Astrocyte of the cerebellum (primary cell): ENCODE measurements at regions not wholly inside any gene's neighbourhood (a gene's known extent, or its start where the extent isn't known, plus 50 kb on each side); places are given as distances from the start of the nearest gene placed in this dataset.

Source experiments
- DNase-seq: peaks from one replicate; pipeline ENCODE4 v3.0.0-alpha.2; 2011; ENCODE audit warnings: low read depth
- H3K4me3 ChIP-seq: 2 replicates; pipeline ENCODE4 v1.5.1; 2011; ENCODE audit warnings: mild to moderate bottlenecking, low read depth, low read length, moderate library complexity
- in situ Hi-C: cut with HindIII; loops from 2 replicates; pipeline ENCODE4 v1.10.0; 2017; ENCODE audit warnings: low sequenced_read_pairs
- TF ChIP-seq, protein P1 (sequence below): IDR thresholded peaks from 2 replicates; pipeline ENCODE4 v1.5.1; 2012; ENCODE audit warnings: low read length, low read depth, moderate library complexity, mild to moderate bottlenecking; ENCODE audit errors: missing control alignments

DNA sequence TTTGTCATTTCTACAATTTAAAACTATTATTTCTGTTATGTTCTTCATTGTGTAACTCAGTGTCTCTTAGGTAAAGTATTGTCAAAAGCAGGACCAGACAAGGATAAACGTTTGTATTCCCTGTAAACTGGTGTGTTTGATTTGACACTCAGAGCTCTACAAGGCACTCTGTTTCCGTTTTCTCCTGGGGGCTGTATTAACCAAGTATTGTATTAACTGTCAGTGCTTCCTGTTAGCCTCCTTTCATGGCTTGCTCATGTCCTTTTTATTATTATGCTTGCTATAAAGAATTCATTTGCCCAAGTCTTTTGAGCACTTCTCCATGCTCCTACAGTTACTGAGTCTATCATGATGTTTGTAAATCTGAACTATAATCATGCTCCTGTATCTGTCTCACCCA, 323.7 kb downstream of the LPIN1 start:
- TF ChIP-seq, protein P1, sequence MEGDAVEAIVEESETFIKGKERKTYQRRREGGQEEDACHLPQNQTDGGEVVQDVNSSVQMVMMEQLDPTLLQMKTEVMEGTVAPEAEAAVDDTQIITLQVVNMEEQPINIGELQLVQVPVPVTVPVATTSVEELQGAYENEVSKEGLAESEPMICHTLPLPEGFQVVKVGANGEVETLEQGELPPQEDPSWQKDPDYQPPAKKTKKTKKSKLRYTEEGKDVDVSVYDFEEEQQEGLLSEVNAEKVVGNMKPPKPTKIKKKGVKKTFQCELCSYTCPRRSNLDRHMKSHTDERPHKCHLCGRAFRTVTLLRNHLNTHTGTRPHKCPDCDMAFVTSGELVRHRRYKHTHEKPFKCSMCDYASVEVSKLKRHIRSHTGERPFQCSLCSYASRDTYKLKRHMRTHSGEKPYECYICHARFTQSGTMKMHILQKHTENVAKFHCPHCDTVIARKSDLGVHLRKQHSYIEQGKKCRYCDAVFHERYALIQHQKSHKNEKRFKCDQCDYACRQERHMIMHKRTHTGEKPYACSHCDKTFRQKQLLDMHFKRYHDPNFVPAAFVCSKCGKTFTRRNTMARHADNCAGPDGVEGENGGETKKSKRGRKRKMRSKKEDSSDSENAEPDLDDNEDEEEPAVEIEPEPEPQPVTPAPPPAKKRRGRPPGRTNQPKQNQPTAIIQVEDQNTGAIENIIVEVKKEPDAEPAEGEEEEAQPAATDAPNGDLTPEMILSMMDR: no peak
- DNase-seq: no peak
- no peak overlapping the region for H3K4me3 ChIP-seq
- in situ Hi-C loops: no loop called here

DNA sequence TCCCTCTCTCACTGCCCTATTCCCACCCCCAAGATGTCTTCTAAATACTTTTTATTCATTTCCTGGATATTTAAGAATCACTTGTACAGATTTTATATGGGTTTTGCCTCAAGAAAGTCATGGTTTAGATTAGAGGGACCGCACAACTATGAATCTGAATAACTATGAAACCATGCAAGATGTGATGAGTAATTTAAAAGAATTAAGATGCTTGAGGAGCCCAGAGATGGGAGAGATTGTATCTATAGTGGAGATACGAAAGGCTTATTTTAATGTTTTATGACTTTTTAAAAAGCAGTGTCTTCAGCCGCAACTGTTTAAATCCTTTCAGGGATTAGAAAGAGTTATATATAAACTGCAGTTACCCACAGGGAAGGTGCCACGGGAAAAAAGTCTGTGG, 324.1 kb downstream of the LPIN1 start:
- TF ChIP-seq, protein P1: no peak
- in situ Hi-C loops: no loop called here
- no peak overlapping the region for H3K4me3 ChIP-seq

DNA sequence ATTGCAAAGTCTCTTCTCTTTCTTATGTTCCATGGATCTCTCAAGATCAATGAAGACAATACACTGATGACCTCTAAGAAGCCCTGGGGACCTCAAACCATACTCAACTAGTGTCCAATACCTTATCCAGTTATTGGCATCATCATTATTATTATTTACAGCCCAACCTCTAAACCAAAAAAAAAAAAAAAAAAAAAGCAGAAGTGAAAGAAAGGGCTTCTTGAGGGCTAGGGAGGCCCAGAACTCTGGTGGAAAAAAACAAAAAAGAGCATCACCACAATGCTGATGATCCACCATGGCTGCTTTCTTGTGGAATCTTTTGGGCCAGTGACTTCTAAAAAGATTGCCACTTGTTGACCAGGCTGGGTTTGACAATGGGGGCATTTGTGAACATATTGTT, 324.9 kb downstream of the LPIN1 start:
- TF ChIP-seq, protein P1: no peak
- no peak for DNase-seq
- H3K4me3 ChIP-seq: no peak overlapping the region
- in situ Hi-C loops: no loop called here

More for the DNA sequence above, 324.1 kb downstream of the LPIN1 start:
- DNase-seq: no peak

DNA sequence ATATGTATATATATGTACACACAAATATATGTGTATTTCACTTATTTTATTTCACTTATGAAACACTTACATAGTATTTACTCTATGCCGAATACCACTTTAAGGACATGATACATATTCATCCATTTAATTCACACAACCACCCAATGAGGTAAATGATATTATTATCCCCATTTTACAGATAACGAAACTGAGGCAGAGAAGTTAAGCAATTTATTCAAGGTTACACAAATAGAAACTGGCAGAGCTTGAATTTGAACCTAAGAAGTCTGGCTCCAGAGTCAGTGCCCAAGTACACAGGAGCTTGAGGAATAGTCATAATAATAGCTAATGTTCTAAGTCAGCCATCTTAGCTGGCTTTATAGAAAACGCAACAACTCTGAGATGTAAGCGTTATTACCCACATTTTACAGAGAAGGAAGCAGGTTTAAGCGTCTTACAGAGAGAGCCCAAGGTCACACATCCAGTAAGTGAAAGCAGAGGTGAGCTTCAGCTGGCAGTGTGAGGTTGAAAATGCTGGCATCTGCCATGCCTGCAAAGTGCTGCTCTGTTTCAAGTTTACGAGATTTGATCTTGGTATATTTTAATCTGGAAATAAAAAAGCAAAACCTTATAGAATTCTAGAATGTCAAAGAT, 326.9 kb downstream of the LPIN1 start:
- in situ Hi-C loops: no loop called here
- DNase-seq: no peak
- TF ChIP-seq, protein P1: no peak
- H3K4me3 ChIP-seq: no peak overlapping the region

DNA sequence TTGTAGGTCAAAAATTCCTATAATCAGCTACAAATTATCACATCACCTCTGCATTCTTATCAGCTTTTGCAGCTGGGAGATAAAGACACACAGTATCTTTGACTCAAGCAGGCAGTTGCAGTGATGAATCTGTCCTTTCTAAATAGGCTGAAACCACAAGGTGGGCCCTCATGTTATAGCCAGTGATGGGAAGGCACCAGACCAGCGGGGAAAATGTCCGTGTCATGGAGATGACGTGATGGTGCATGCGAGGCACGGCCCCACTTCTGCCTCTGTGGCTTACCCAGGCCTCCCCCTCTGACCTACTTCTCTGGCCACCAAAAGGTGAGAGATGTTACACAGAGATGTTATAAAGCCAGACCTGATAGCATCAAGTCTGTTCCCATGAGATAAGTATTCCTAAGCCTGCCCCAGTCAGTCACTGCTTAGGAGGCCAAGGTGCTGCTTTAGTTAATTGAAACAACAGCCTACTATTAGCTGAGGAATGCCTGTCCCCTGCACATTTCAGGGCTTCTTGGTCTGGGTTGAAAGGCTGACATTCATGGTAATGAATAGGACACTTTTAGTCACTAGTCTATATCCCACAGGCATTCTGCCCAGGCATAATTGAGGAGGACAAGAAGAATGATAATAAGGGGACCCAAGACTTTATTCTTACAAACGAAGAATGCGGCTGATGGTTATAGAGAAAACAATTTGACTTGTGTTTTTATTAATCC, 327.9 kb downstream of the LPIN1 start:
- TF ChIP-seq, protein P1: no peak
- in situ Hi-C loops: no loop called here
- no peak overlapping the region for H3K4me3 ChIP-seq
- no peak for DNase-seq

DNA sequence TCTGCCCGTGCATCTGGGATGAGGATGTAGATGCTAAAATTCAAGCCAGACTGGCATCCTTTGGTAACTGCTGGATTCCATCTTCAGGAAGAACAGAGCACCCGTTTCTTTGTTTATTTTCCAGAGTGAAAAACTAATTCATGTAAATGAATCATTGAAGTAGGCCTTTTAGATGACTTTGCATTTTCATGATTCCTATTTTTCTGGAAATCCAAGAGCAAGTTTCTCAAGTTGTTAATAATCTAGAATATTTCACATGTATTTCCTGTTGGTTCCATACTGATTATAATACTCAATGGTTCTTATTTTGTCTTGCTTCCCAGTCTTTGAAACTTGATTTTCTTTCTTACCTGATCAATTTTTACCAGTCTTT, 328.4 kb downstream of the LPIN1 start:
- in situ Hi-C loops: no loop called here
- TF ChIP-seq, protein P1: no peak
- H3K4me3 ChIP-seq: no peak overlapping the region

More for the DNA sequence above, 328.4 kb downstream of the LPIN1 start:
- DNase-seq: no peak
